ENCODE measurements at regions not wholly inside any gene's neighbourhood (a gene's known extent, or its start where the extent isn't known, plus 50 kb on each side); places are given as distances from the start of the nearest gene placed in this dataset.

DNA sequence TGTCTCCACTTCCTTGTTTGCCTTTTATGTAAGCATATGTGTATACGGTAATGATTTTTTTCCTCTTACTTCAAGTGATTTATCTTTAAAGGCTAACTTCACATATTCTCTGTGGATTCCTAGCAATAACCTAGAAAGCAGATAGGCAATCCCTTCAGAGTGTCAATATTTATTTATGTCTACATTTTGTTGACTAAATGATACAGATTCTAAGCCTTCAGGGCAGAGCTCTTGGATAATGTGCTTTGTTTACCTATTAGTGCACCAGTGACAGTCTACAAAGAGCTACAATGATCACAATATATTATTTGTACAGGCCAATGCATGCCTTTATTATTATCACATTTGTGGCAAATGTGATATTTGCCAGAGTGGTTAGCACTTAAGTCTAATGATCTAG lies 406.2 kb downstream of the EFNB2 start:
- no peak for DNase-seq (ENCODE audit: low spot score)

DNA sequence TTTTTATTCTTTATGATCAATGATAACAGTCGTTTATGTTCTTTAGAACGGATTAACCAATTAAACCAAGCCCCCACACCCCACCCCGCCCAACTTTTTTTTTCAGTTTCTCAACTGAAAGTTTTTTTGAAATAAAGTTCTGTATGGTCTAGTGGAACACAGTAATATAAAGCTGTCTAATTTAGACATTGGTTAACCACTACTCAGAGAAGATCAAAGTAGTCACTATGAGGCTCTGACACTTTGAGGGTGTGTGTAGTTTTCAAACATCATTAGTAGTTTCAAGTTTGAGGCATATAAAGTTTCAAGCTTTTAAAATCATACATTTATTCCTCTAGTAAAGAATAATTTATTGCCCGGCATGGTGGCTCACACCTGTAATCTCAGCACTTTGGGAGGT lies 413.2 kb downstream of the EFNB2 start:
- DNase-seq (ENCODE audit: low spot score) = no peak

DNA sequence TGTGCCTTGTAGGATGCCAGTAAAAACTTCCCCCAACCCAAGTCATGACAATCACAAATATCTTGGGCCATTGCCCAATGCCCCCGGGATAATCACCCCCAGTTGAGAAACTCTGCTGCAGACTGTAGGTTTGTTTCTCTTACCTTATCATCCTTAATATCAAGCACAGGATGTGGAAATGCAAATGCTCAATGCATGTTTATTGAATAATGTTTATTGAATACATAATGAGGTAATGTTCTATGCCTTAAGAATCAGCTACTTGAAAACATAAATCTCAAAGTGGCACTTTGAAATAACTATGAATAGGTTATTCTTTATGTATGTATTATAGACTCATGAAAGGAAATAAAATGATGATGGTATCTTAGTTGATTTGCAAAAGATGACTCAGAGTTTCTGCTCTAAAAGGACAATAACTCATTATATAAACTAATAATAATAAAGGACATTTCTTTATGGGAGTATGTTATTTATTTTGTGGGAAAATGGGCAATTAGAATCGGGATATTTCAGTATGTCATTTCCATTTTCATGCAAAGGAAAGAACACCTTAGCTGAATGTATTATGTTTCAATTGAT lies 414.2 kb downstream of the EFNB2 start:
- no peak for DNase-seq (ENCODE audit: low spot score)

GRCh38 chr13:106118996-106119395 lies 416.5 kb downstream of the EFNB2 start:
- DNase-seq (ENCODE audit: low spot score) = no peak

- no peak for DNase-seq (ENCODE audit: low spot score)
Observed at GRCh38 chr13:106118050-106118449, 417.4 kb downstream of the EFNB2 start.

DNA sequence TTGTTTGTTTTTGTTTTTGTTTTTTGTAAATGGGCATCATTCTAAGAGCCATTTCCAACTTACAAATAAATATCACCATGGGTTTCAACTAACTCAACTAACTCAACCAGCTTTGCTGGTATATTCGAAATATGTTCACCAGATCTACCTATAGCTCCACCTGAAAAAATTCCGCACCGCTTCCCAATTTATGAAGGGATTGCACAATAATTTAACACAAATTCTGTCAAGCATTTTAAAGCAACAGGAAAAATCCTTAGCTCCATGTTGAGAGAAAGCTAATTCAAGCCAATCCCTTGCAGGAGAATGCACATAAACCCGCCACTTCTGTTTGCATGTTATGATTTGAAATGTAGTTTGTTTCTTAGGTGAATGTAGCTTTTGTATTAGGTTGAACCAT lies 417.8 kb downstream of the EFNB2 start:
- no peak for DNase-seq (ENCODE audit: low spot score)

- no peak for DNase-seq (ENCODE audit: low spot score)
Observed at GRCh38 chr13:106117035-106117434, 418.4 kb downstream of the EFNB2 start.

DNA sequence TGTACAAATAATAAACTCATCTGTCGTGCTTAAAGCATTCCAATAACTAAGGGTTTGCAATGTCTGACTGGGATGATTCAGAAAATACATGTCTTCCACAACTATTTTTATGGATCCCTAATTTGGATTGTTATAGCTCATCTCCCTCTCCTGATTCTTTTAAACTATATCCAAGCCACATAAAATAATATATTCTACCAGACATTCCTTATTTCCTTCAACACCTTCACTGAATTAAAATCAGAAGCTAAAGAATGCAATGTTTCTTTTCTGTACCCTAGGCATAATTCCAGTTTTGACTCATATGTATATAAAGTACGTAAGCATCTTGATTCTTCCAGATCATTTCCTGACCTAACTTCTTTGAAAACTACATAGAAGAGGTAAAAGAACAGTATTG lies 420.4 kb downstream of the EFNB2 start:
- no peak for DNase-seq (ENCODE audit: low spot score)

DNA sequence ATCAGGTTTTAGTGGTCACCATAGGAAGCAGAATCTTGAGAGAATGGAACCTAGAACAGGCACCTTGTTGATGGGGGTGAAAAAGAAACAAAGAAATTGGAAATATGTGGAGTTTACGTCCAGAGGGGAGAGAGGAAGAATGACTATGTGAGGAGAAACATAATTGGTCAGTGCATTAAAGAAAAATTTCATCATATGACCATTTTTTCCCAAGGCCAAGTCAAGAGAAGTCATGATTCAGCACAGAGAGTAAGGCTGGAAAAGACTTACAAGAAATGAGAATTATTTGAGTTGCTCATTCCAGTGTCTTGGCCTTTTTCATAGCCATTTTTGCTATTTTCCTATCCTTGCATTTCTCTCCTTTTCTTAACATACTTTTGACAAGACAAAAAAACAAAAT lies 421.7 kb downstream of the EFNB2 start:
- no peak for DNase-seq (ENCODE audit: low spot score)

DNA sequence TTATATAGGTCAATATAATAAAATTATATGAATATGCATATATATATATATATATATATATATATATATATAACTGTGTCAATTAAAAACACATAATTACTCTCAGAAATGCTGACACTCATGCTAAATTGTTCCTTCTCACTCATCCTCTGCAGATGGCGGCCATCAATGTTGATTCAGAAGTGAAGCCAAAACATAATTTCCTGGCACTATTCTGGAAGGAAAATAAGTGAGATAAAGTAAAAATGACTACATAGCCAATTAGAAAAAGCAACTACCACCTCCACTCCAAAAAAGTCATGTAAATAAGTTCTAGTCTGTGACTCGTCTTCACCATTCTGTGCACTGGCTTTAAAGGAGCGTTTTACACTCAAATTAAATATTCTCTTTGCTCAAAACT lies 423.3 kb downstream of the EFNB2 start:
- no peak for DNase-seq (ENCODE audit: low spot score)

DNA sequence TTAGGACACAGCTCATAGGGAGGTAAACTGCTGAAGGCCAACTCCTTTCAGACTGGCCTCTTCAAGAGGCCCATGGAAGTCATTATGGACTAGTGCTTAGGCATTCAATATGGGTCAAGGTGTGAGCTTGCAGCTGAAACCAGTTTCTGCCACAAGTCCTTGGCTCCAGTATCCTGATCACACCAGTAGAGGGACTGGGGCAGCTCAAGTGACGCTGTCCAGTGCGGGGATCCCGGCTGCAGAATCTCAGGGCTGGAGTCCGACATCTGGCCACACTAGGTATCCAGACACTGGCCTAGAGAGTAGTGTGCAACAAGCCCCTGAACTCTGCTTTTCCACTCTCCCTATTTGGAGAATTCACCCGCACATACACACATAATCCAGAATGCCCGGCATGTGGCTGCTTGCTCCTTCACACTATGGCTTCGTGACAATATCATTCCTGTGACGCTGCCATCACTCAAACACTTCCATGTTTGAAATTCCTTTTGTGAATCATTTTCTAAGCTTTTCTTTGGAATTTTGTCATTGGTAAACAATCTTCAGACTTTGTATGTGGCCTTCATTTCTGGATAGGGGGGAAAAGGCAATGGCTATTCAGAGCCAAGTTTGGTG lies 425.1 kb downstream of the EFNB2 start:
- no peak for DNase-seq (ENCODE audit: low spot score)

DNA sequence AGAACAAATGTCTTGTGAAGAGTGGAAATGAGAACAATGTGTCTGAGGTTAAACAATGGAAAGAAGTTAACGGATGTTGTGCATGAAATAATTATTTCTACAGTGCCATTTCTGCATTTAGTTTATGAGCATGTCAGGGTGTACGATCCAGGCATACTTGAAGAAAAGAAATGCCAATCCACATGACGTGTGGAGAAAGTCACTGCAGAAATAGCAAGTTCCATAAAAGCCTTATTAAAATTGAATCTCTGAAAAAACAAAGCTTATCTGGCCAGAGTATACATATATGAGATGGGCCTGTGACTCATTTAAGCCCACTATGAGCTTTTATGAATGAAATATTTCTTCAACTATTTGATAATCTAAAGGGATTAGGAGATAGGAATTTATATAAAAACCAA lies 426.1 kb downstream of the EFNB2 start:
- no peak for DNase-seq (ENCODE audit: low spot score)

- DNase-seq (ENCODE audit: low spot score) = no peak
Observed at GRCh38 chr13:106108346-106108745, 427.1 kb downstream of the EFNB2 start.

DNA sequence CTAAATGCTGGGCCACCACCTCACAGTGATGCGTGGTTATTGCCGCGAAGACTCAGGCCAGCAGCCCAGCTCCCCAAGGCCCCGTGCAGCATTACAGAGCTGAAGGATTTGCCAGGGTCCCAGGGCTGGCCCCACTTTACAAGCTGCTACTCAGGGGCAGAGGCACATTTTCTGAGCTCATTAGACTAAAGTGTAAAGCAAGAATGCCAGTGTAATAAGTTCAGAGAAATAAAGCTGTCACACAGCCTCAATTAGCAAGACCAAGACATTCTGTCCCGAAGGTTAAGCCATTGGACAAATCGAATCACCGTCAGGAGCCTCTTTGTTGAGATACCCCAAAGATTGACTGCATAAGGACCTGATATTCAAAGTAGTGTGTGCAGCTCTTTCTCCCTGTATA lies 428.4 kb downstream of the EFNB2 start:
- no peak for DNase-seq (ENCODE audit: low spot score)

DNA sequence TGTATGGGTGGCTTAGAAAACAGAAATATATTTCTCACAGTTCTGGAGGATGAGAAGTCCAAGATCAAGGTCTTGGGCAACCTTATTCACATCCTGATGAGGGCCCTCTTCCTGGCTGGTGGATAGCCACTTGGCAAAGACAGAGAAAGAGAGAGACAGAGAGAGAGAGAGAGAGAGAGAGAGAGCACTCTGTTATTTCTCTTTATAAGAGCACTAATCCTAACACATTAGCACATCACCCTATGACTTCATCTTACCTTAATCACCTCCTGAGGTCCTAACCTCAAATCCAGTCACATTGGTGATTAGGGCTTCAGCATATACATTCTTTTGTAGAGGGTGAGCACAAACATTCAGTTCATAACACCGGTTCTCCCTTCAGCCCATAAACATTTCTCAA lies 430.3 kb downstream of the EFNB2 start:
- peak; percentile 17 for DNase-seq (ENCODE audit: low spot score)

DNA sequence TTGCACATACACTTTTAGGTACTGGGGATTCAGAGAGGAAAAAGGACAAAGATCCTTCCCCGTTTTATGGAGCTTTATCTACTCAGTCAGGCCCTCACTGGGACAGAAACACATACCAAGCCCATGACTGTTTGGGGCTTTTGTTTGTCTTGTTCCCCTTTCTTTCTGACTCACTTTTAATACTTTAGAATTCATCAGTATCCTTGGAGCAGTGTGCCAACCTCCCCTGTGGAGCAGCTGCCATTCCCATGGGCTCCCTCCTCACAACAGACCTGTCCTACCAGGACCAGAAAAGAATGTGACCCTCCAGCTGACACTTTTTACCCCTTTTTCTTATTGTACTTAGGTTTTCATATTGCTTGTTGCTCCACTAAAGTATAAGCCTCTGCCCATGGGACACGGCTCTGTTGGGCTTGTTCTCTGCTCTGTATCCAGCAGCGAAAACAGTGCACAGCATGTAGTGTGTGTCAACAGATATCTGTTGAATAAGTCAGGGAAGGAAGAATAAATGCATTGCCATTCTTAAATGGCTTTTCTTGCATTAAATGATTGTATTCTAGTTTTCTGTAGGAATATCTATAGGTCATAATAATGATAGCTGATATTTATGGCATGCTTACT lies 431.1 kb downstream of the EFNB2 start:
- peak; percentile 71 for DNase-seq (ENCODE audit: low spot score)

DNA sequence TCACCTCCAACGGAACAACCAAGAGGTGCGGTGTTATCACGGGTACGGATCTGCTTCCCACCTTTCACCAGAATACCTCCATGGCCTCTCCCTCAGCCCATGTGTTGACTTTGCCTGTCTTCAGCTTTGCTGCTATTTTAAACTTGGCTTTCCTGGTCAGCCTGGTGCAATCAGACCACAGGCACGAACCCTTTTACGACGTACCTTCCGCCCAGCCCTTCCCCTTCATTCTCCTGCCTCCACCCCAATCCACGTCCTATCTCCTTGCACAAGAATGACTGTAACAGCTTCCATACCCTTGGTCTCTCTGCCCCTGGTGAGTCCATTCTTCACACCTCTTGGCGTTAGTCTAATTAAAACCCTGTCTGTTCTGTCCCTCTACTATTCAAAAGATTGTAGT lies 431.7 kb downstream of the EFNB2 start:
- no peak for DNase-seq (ENCODE audit: low spot score)

DNA sequence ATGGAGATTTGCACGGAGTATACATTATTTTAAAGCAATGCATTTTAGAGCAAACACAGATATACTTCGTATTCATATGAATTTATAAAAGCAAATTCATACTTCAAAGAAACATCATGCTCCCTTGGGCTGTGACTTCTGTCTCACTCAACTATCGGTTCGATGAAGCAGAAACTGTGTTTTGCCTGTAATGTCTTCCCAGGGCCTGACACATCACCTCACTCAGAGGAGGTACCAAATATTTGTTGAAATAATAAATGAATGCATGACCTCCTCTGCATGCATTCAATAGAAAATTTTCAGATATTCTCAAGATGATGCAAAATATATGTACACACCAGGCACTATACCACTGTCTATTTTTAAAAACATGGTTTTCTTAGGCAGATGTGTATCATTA lies 432.7 kb downstream of the EFNB2 start:
- no peak for DNase-seq (ENCODE audit: low spot score)

DNA sequence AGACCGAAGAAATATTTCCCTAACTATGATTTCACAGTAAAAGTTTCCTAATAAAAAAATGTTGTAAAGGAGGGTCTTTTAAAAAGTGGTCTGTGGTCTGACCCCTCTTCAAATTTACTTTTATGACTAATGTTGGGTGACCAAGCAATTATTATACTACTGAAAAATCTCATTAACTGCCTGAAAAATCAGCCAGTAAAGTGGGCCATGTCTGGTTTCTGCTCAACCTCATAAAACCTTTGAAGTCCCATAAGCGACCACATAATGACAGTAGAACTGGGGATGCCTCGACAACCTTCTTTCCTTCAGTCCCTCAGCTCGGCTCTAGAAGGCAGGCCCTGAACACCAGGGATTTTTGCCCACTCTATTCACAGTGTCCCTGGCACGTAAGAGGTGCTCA lies 434.3 kb downstream of the EFNB2 start:
- no peak for DNase-seq (ENCODE audit: low spot score)

DNA sequence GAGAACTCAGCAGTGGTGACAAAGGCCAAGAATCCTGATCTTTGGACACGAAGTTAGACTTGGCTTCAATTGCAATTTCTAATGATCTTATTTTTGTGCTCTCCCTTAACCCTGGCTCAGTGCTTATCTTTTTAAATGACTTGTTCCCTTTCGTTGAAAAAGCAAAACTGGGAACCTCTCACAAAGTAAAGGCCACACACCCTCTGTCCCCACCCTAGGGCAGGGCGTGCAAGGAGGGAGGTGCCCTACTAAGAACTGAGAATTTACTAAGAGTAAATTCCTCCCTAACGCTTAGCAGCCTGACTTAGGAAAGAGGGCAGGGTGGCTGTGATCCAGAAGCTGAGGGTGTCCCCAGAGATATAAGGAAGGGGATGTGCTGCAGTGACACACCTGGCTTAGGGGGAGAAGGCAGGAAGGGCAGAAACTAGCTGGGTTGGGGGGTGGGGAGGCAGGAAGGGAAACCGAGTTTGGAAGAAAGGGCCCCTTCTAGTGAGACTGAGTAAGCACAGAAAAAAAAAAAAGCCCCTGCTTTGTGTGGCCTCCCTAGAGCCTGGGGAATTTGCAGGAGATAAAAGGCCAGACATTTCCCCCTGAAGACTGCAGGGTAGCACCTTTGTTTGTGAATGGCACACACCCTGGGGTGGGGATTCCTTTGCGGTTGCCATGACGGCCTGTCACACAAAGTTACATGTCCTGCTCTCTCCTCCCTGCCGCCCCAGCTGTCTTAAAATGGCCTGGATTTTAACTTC lies 435.1 kb downstream of the EFNB2 start:
- no peak for DNase-seq (ENCODE audit: low spot score)

DNA sequence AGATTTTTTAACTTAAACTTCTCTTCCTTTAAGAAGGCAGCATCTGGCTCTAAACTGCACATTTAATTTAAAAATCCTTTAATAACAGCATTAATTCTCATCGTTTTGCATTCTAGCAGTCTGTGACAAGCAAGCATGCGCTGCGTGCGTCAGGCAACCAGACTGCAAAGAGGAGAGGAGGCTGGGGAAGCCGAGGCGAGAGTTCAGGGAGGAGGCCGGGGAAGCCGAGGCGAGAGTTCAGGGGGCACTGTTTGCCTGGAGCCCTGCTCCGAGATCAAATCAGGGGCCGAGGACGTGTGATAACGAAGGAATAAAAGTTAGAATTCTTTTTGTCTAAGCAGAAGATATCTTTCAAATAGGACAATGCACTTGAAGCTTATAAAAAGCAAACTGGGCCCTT lies 435.7 kb downstream of the EFNB2 start:
- DNase-seq (ENCODE audit: low spot score) = no peak

DNA sequence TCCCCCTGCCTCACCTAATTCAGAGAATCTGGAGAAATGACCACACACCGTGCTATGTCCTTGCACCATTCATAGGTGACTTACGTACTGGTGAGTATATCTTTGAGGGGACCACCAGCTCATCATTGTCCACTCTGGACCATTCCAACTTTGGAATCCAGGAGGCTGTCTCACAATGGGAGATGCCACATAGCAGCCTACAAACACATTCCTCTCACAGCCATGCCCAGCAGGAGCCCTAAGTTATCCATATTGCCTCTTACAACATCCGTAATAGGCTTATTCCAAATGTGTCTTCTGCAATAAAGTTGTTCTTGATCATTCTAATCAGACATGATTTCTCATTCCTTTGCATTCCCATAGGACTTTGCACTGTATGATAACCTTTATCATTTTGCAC lies 436.7 kb downstream of the EFNB2 start:
- DNase-seq (ENCODE audit: low spot score) = no peak

DNA sequence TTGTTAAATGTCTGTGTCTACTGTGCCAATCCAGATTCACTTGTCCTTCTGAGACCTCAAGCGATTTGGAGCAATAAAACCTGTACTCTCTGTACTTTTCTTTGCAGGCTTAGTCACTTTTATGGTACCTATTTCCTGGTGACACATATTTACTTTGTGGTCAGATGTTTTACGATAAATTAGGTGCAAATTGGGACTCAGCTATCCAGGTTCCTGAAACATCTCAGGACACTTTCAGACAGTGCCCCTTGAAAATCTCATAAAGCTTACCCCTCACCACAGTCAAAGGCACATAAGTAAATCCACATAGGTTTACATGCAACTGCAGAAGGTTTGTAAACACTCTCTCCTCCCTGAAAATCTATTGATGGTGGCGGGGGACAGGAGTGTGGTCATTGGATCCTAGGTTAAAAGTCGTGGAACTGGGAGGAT lies 438.8 kb downstream of the EFNB2 start:
- DNase-seq (ENCODE audit: low spot score) = peak; percentile 45
